ENCODE measurements at regions not wholly inside any gene's neighbourhood (a gene's known extent, or its start where the extent isn't known, plus 50 kb on each side); places are given as distances from the start of the nearest gene placed in this dataset.
"Not testable (repeated sequence)": the region's sequence is repeated elsewhere in the genome, so short reads cannot be mapped to it uniquely, and the experiment has no call there.

DNA sequence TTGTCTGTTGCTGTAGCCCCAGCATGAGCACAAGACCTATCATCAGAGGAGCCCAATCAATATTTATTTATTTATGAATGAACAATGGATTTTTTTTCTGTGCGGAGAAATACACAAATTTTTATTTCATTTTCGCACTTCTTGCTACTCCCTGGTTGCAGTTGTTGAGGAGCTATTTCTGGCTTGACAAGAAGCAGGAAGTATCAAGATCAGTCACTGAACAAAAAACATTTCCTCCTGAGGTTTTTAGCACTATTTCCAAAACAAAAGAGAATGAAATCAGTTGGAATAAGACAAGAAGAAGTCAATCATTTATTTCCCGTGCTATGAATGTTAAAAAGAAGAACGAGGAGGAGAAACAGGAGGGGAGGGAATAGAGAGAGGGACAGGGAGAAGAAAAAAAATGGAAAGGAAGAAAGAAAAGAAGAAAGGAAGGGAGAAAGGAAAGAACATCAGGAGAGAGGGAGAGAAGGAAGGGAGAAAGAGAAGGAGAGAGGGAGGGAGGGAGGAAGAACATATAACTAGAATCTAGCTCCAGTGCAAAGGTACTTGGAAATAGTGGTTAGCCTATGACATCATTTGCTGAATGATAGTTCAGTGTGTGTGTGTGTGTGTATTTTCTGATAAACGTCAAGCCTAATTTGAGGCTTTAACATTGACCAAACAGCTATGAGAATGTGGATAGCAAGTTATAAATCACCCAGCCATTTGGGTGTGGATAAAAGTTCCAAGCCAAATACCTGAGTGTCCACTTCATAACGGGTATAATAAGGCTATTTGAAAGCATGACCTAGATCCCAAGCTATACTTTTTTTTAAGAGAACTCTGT lies 586.0 kb downstream of the EBF1 start:
- no peak for DNase-seq

DNA sequence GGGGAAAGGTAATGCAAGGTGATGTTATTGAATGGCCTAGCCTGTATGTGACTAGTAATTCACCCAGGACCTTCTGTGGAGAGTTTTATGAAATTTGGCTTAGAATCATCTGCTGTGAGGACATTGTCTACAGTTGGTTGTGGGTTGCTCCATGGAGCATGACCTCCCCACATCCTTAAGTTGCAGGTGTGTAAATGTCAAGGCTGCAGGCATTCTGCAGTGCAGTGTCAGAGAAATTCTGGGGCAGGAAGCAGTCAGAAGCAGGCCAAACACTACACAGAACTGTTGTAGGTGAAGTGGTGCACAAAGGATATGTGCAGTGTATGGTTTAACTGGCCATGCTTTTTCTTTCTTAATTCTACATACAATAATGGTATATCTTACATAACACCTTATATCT lies 588.3 kb downstream of the EBF1 start:
- no peak for DNase-seq

- no peak for DNase-seq
Measured at GRCh38 chr5:158510479-158510878, 589.2 kb downstream of the EBF1 start.

DNA sequence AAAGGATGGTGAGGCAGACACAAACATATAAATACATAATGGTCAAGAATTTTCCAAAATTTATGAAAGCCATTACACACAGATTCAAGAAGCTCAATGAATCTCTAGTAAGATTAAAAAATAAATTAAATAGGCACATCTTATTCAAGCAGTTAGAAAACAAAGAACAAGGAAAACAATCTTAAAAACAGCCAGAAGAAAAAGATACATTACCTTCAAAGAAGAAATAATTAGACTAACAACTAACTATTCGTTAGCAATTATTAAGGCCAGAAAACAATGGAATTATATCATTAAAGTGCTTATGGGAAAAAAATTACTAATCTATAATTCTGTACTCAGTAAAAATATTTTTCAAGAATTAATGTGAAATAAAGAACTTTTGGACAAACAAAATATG lies 593.1 kb downstream of the EBF1 start:
- no peak for DNase-seq

- no peak for DNase-seq
Measured at GRCh38 chr5:158502686-158503085, 597.0 kb downstream of the EBF1 start.

DNA sequence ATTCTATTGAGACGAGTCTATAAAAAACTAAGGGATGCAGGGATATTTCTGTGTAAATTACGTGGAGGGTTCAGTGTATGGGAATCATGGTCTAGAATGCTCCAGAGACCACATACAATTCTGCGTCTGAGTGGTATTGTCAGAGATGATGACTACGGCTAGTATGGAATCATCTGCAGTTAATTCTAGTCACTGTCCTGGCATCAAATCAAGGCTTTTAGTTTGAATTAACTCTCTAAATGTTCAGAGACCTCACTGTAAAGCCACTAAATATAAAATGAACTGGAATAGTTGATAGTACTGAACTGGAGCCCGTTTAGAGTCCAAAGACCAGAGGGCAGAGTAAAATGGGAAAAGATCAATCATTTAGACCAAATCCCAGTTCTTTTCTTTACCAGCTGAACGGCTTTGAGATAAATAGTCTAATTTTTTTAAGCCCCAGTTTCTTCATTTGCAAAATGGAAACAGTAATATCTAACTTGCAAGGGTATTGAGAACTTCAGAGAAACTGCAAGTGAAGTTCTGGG lies 599.8 kb downstream of the EBF1 start:
- DNase-seq = no peak

- DNase-seq = no peak
Measured at GRCh38 chr5:158499075-158499891, 600.4 kb downstream of the EBF1 start.

DNA sequence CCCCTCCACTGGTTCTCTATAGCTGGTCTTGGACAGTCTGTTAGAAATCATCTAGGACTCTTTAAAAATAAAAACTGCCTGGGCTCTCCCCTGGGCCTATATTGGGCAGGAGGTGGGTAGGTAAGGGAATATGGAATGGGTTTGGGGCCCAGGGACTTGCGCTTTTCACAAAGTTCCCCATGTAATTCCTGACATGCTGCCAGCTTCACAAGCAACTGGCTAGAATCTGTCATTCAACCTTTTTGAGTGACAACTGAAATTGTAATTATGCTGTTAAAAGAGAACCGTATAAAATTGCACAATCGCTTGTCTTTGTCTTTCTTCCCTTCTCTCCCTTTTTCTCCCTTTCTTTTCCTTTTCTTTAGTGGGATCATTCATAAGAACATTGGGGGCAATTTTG lies 603.1 kb downstream of the EBF1 start:
- no peak for DNase-seq

DNA sequence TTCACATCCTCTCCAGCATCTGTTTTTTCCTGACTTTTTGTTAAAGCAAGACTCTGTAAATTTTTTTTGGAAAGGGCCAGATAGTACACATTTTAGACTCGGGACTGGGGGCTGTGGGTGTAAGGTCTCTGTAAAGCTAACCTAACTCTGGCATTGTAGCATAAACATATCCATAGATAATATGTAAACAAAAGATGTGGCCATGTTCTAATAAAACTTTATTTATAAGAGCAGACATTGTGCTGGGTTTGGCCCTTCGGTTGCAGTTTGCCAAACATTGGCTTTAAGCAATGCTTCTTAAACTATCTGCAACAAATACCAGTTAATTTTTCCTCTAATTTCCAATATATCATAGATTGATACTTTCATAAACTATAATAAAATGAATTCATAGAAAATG lies 605.2 kb downstream of the EBF1 start:
- DNase-seq = no peak

GRCh38 chr5:158494044-158494443 lies 605.7 kb downstream of the EBF1 start:
- not testable (repeated sequence) for DNase-seq

DNA sequence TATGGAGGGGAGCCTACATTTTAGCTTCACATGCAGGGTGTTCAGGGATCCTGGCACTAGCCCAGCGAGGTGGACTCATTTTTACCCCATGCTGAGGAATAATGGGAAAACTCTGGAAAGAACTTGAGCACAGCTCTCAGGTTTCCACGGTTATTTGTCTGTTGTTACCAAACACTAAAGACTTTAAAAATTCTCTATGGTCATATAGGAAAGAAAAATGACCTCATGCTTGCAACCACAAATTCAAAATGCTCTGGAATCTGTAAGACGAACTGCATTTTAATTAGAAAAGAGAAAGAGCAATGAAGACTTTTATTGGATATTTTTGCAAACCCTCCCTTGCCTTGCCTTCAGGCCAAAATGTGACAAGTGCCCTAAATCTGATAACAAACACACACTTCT lies 606.9 kb downstream of the EBF1 start:
- no peak for DNase-seq

GRCh38 chr5:158492136-158492535 lies 607.6 kb downstream of the EBF1 start:
- DNase-seq = no peak

- no peak for DNase-seq
Measured at GRCh38 chr5:158487664-158488063, 612.1 kb downstream of the EBF1 start.

DNA sequence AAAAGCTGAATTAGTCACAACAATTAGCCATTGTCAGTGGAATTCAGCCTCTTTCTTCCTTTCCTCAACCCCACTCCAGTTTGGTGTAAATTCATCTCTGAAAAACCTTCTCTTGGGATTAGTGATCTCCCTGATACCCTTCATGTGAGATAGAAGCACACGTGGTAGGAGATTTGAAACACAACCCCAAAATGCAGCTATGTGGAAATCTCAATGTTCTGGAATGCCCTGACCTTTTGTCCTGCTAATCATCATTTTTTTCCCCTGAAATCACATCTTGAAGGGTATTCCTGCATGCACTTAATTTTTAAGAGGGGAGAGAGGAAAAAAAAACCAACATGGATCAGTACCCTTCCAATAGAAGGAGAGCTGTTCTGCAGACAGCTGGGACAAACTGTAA lies 612.6 kb downstream of the EBF1 start:
- DNase-seq = no peak

GRCh38 chr5:158486566-158486965 lies 613.1 kb downstream of the EBF1 start:
- DNase-seq = no peak

DNA sequence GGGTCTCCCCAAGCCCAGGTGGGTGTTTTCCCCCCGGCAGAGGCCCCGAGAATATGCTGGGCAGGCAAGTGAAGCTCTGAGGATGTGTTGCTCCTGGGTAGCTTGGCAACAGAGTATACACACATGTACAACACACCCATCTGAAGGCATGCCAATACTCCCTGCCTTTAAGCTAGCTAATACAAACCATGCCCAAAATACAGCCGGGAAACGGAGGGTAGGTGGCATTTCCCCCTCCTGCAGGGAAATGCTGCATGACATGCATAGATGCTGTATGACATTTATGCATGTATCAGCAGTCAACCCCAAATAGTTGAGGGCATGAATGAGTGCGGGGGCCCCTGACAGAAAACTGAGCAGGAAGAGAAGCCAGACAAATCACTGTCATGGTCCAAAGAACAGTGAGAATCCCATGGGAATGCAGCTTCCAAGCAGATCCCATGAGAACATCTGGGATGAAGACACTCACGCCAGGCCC lies 614.1 kb downstream of the EBF1 start:
- no peak for DNase-seq

- no peak for DNase-seq
Measured at GRCh38 chr5:158485047-158485446, 614.7 kb downstream of the EBF1 start.

DNA sequence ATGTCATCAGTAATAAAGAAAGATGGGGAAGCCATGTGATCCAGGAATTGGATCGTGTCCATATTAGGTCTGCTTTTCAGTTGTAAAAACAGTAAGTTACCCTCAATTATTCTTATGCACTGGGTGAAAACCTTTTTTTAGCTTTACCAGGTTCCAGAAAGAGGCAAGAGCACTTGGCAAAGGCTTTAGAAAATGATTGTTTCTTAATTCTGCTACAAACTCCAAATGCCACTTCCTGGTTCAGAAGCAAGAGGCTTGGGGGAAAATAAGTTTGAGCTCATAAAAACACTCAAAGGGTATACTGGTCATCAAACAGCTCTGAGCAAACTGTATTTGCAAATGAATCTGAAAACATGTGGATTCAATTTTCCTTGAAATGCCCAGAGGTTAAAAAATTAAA lies 615.6 kb downstream of the EBF1 start:
- no peak for DNase-seq

DNA sequence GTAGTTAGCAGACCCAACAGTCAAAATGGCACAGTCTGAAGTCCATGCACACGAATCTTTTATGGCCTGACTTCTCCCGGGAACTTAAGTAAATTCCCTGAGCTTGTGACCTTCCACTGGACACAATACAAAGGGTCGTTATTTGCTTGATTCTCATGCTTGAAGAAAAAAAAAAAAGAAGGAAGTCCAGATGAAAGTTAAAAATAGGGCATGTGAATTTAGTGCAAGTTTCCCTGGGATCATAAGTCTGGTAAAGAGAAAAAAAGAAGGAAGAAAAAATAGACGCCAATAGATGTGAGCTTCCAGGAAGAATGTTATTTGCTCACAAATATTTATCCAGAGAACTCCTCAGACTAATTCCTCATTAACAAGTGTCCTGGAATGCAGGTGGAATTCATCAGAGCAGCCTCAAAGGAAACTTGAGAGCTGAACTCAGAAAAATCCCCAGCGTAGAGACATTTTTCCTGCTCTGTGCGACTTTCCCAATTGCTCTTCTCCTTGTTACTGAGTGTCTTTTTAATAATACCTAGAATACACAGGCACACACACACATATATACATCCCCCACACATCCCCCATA lies 616.3 kb downstream of the EBF1 start:
- no peak for DNase-seq

DNA sequence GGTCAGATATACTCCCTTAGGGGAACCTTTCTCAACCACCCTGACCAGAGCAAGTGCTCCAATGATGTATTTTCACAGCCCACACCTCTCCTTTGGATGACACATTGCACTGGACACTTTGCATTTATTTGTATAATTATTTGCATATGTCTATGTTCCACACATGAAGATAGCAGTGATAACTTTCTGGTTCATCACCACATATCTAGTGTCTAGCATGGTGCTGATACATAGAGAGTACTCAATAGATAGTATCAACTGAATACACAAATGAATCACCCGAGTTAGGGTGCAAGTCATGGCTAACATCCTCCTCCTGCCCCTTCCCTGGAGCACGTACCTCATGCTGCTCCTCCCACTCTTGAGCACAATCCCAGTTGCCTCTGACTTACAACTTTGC lies 617.6 kb downstream of the EBF1 start:
- DNase-seq = no peak

DNA sequence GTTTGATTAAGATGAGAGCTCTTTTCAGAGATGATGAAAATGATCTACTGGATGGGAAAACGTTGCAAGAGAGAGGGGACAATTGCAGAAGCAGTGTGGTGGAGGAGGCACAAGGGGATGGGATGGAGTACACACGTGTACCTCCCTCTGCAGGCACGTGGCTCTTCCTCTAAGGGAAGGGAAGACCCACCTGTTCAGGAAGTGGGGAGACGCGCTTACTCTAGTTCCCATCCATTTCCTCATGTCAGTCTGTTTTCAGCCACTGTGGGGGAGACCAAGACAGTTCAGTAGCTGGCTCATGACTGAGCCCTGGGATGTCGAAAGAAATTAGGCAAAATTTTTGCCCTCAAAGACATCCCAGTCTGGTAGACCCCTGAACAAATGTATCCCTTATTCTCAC lies 619.2 kb upstream of the CLINT1 start:
- DNase-seq = no peak

DNA sequence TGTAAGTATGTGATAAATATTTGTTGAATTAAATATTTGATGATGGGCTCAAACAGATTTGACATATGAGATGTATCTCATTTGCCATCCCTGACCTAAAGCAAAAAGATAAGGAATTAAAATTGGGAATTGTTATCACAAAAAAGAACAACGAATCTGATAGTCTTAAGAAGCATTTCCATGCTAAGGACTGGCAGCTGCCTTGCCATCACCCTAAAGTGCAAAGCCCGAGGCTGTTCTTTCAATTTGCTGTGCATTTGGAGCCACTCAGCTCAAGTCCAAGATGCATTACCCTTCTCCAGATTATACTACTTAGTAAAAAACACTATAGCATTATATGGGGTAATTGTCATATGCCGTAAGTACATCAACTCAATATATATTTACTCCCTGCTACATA lies 618.3 kb upstream of the CLINT1 start:
- DNase-seq = no peak

DNA sequence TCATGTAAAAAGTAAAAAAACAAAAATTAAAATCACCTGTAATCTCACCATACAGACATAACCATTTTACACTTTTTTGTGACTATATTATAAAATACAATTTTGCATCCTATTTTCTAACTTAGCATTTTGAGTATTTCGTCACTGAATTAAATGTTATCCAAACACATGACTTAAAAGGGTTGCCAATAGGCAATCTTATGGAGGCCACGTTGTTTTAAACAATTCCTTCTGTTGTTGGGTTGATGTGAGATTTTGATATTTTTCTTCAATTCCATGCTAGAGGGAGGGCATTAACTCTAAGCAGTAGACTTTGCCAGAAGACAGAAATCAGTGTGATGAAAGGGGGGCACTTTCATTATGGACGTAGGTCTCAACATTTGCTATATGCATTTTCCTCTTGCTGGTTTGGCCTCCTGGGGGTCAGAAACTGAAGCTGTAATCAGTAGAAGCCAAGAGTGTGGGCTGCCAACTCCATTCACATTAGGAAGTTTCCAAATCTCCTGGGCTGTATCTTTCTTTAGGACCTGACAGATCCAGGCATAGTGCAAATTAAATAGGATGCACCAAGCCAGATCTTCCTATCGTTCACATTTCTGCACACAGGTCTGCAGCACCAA lies 614.2 kb upstream of the CLINT1 start:
- no peak for DNase-seq

Data from SHP77 treated with DMSO at 0.1 percent for 48 hours (cell line).